B cell (primary cell): ENCODE measurements at regions not wholly inside any gene's neighbourhood (a gene's known extent, or its start where the extent isn't known, plus 50 kb on each side); places are given as distances from the start of the nearest gene placed in this dataset.

Experiments used
- ATAC-seq: fragments of 200-7000 bp; cut with Tn5 transposase; one replicate; pipeline ENCODE4 v1.10.0; 2021; ENCODE audit warnings: low read depth, mild to moderate bottlenecking, moderate number of reproducible peaks, moderate library complexity
- CTCF ChIA-PET: fragments of 350-600 bp; sonication (Branson Sonifier 250); formaldehyde crosslinking; loops from one replicate; lab custom pipeline; 2021; ENCODE audit warnings: antibody characterized with exemption, inconsistent platforms; lab: Charles Lee
- POLR2A ChIA-PET: fragments of 350-600 bp; sonication (Branson Sonifier 250); formaldehyde crosslinking; loops from one replicate; lab custom pipeline; 2021; ENCODE audit warnings: antibody characterized with exemption; lab: Charles Lee
- DNase-seq: peaks from one replicate; pipeline ENCODE4 v3.0.0; 2013
- H2AFZ ChIP-seq: 2 replicates; pipeline ENCODE4 v1.6.1; 2012; ENCODE audit warnings: mild to moderate bottlenecking, low read depth, low read length; ENCODE audit not compliant: insufficient read depth, poor library complexity, severe bottlenecking
- H3K27ac ChIP-seq, 2 donors: 1 replicate in 1 of 2; 2 replicates in 1 of 2; pipeline ENCODE4 v1.5.1; 2012 to 2013; ENCODE audit warnings: low read length in 2 of 2, mild to moderate bottlenecking in 2 of 2, moderate library complexity in 1 of 2
- H3K27me3 ChIP-seq, 4 experiments: fragments of 200-600 bp in 1 of 4; sonication (generic) in 1 of 4; replicated peaks in 1 of 4; 1 replicate in 2 of 4; 2 replicates in 2 of 4; pipeline versions ENCODE4 v1.6.1 to v1.7.0; 2013 to 2016; ENCODE audit warnings: low read length in 3 of 4, mild to moderate bottlenecking in 2 of 4, mixed read lengths in 1 of 4, moderate library complexity in 1 of 4; ENCODE audit not compliant: insufficient read depth in 4 of 4, control insufficient read depth in 3 of 4; ENCODE audit errors: control extremely low read depth in 1 of 4
- H3K36me3 ChIP-seq, 2 experiments: replicated peaks in 1 of 2; 1 replicate in 1 of 2; 2 replicates in 1 of 2; pipeline versions ENCODE4 v1.6.1 to v1.7.1; 2013; ENCODE audit warnings: low read length in 1 of 2; ENCODE audit not compliant: insufficient read depth in 2 of 2, control insufficient read depth in 1 of 2; ENCODE audit errors: control extremely low read depth in 1 of 2, extremely low read depth in 1 of 2
- H3K4me1 ChIP-seq, 2 donors: fragments of 200-600 bp in 1 of 2; sonication (generic) in 1 of 2; 1 replicate in 1 of 2; 2 replicates in 1 of 2; pipeline versions ENCODE4 v1.5.1 to v1.6.1; 2013 to 2017; ENCODE audit warnings: low read length in 2 of 2; ENCODE audit not compliant: control insufficient read depth in 2 of 2, insufficient read depth in 2 of 2
- H3K4me2 ChIP-seq: replicated peaks from 2 replicates; pipeline ENCODE3; 2012; ENCODE audit warnings: mild to moderate bottlenecking, low read depth, low read length; ENCODE audit not compliant: poor library complexity, severe bottlenecking
- H3K4me3 ChIP-seq, 5 experiments: fragments of 200-600 bp in 1 of 5; sonication (generic) in 1 of 5; 1 replicate in 3 of 5; 2 replicates in 2 of 5; pipeline versions ENCODE4 v1.5.1 to v1.7.0; 2011 to 2016; ENCODE audit warnings: low read length in 4 of 5, mild to moderate bottlenecking in 4 of 5, low read depth in 2 of 5, control low read depth in 1 of 5, moderate library complexity in 1 of 5; ENCODE audit not compliant: insufficient read depth in 1 of 5; ENCODE audit errors: control extremely low read depth in 1 of 5, extremely low read depth in 1 of 5
- H3K79me2 ChIP-seq: fragments of 200-600 bp; sonication (generic); one replicate; pipeline ENCODE4 v1.6.0; 2016; ENCODE audit warnings: low read length; ENCODE audit not compliant: control insufficient read depth, insufficient read depth
- H3K9ac ChIP-seq: fragments of 200-600 bp; sonication (generic); 2 replicates; pipeline ENCODE4 v1.6.1; 2017; ENCODE audit warnings: mild to moderate bottlenecking, low read length, moderate library complexity
- H3K9me3 ChIP-seq, 3 donors: one replicate each; pipeline versions ENCODE4 v1.6.1 to v1.7.1; 2013; ENCODE audit warnings: low read length in 2 of 3; ENCODE audit not compliant: control insufficient read depth in 2 of 3, insufficient read depth in 1 of 3; ENCODE audit errors: control extremely low read depth in 1 of 3
- H4K20me1 ChIP-seq: 2 replicates; pipeline ENCODE4 v1.6.0; 2012; ENCODE audit warnings: mild to moderate bottlenecking, low read length; ENCODE audit not compliant: insufficient read depth, control insufficient read depth, poor library complexity, severe bottlenecking
- H3K27ac Mint-ChIP-seq: one replicate; pipeline ENCODE4 v1.8.0; 2021; ENCODE audit warnings: mixed read lengths
- H3K27me3 Mint-ChIP-seq: one replicate; pipeline ENCODE4 v1.8.0; 2021; ENCODE audit warnings: mixed read lengths
- H3K4me1 Mint-ChIP-seq: one replicate; pipeline ENCODE4 v1.8.0; 2021; ENCODE audit warnings: mixed read lengths
- H3K4me3 Mint-ChIP-seq: one replicate; pipeline ENCODE4 v1.8.0; 2021; ENCODE audit warnings: mixed read lengths
- H3K9me3 Mint-ChIP-seq: one replicate; pipeline ENCODE4 v1.8.0; 2022; ENCODE audit warnings: mixed read lengths; ENCODE audit not compliant: insufficient read depth
- CTCF ChIP-seq: fragments of 200-600 bp; IDR thresholded peaks from one replicate; pipeline ENCODE4 v1.8.0; 2022; ENCODE audit warnings: antibody characterized with exemption, mild to moderate bottlenecking
- EZH2 ChIP-seq: IDR thresholded peaks from 2 replicates; pipeline ENCODE4 v1.6.1; 2012; ENCODE audit warnings: borderline replicate concordance, low read depth, mild to moderate bottlenecking, moderate library complexity, low read length; ENCODE audit not compliant: insufficient read depth, poor library complexity, severe bottlenecking
- WGBS: methylation state at CpG from one replicate; pipeline ENCODE4 v1.1.5; 2013; ENCODE audit warnings: missing lambda C conversion rate; ENCODE audit not compliant: insufficient coverage; 5-methylcytosine and 5-hydroxymethylcytosine counted together
- intact Hi-C: fragments of 100-400 bp; cut with micrococcal nuclease; formaldehyde crosslinking; loops from one replicate; pipeline ENCODE4 v1.10.0; 2022

- Mint-ChIP-seq H3K27me3 (no peaks in the 10 kb centered on the region), H3K4me3 (no peak overlapping the region), H3K27ac (no peak overlapping the region), H3K9me3 (peaks cover 2% of the 10 kb centered on the region), H3K4me1 (no peaks in the 10 kb centered on the region)
- Histone ChIP-seq H3K4me1 (no peaks in the 10 kb centered on the region), H2AFZ (no peak overlapping the region), H3K79me2 (no peaks in the 10 kb centered on the region), H3K9ac (no peak overlapping the region), H4K20me1 (no peaks in the 10 kb centered on the region), H3K9me3 (peaks cover 0 to 2% (median 0%) of the 10 kb centered on the region in 3 donors), H3K36me3 (no peaks in the 10 kb centered on the region), H3K4me2 (no peak overlapping the region), H3K4me3 (no peak overlapping the region), H3K27me3 (no peaks in the 10 kb centered on the region), H3K27ac (no peak overlapping the region)
- ATAC-seq: no peak
- WGBS: 100% methylated on average over 1 of the region's 2 CpGs
- TF ChIP-seq EZH2: no peak
- TF ChIP-seq CTCF: no peak
- CTCF ChIA-PET: no interaction called here
- no peak for DNase-seq
- POLR2A ChIA-PET: no interaction called here
- intact Hi-C loops: no loop called here
These were observed 1525.2 kb downstream of the STIM2 start for GRCh38 chr4:28385801-28386200.

- no peak overlapping the region for H3K4me3 ChIP-seq
- Mint-ChIP-seq H3K27me3 (no peaks in the 10 kb centered on the region), H3K9me3 (peaks cover 2% of the 10 kb centered on the region), H3K27ac (no peak overlapping the region), H3K4me3 (no peak overlapping the region), H3K4me1 (no peaks in the 10 kb centered on the region)
- ATAC-seq: no peak
- H3K9ac ChIP-seq: no peak overlapping the region
- no peaks in the 10 kb centered on the region for H3K36me3 ChIP-seq
- no peak overlapping the region for H2AFZ ChIP-seq
- H3K27ac ChIP-seq: no peak overlapping the region
- intact Hi-C loops: no loop called here
- CTCF ChIA-PET: no interaction called here
- no peaks in the 10 kb centered on the region for H3K79me2 ChIP-seq
- H4K20me1 ChIP-seq: no peaks in the 10 kb centered on the region
- no peak overlapping the region for H3K4me2 ChIP-seq
- H3K4me1 ChIP-seq: no peaks in the 10 kb centered on the region
- H3K27me3 ChIP-seq: no peaks in the 10 kb centered on the region
- POLR2A ChIA-PET: no interaction called here
- peaks cover 0 to 2% (median 0%) of the 10 kb centered on the region in 3 donors for H3K9me3 ChIP-seq
- DNase-seq: no peak
- no peak for TF ChIP-seq CTCF
- no peak for TF ChIP-seq EZH2
These were observed 1526.1 kb downstream of the STIM2 start for GRCh38 chr4:28386776-28387175.
